ENCODE measurements at regions not wholly inside any gene's neighbourhood (a gene's known extent, or its start where the extent isn't known, plus 50 kb on each side); places are given as distances from the start of the nearest gene placed in this dataset.

DNA sequence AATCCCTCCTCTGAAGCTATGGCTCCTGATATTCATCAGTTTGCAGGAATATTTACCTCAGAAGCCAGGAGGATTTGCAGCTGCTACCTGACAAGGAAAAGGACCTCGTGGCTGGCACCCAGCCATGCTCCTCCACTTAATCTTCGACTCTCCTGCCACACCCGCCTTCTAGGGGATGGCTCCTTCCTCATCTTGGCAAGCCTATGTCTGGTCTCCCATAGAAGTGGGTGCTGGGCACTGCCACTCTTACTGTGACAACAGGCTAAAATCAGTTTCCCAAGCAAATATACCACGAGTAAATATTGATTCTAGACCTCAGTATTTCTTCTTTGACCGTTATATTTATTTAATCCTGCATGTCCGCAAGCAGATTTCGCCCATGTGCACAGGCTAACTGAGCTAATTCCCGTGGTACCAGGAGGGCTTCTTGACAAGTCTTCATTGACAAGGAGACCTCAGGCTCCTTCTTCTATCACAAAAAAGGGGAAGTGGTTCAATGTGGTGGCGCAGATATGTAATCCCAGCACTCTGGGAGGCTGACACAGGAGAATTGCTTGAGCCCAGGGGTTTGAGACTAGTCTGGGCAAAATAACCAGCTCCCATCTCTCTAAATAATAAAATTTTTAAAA, 52.6 kb upstream of the DCTD start:
- POLR2A ChIA-PET (ENCODE audit: partially characterized antibody), result no interaction called here
- Mint-ChIP-seq H3K27ac (no peak overlapping the region), H3K27me3 (peaks cover 35 to 44% of the 10 kb centered on the region in 2 donors), H3K4me3 (no peak overlapping the region), H3K36me3 (no peaks in the 10 kb centered on the region), H3K4me1 (no peaks in the 10 kb centered on the region), H3K9me3 (peaks cover 0 to 13% (median 7%) of the 10 kb centered on the region in 8 donors)
- no peaks in the 10 kb centered on the region for H3K9me3 ChIP-seq (ENCODE audit: control insufficient read depth in 1 of 2, low read length in 2 of 2)
- no peaks in the 10 kb centered on the region for H3K4me1 ChIP-seq (ENCODE audit: insufficient read depth, low read length)
- no peaks in the 10 kb centered on the region for H3K36me3 ChIP-seq (ENCODE audit: insufficient read depth, low read length)
- H3K27ac ChIP-seq (ENCODE audit: low read depth, low read length), result no peak overlapping the region
- CTCF ChIA-PET (ENCODE audit: partially characterized antibody), result no interaction called here
- DNase-seq, result no peak
- intact Hi-C loops (cut with micrococcal nuclease), result no loop called here
- no peaks in the 10 kb centered on the region for H3K27me3 ChIP-seq (ENCODE audit: insufficient read depth, low read length)
- H3K4me3 ChIP-seq (ENCODE audit: low read length in 2 of 2), result no peak overlapping the region

- Mint-ChIP-seq H3K36me3 (no peaks in the 10 kb centered on the region), H3K9me3 (peaks cover 0 to 15% (median 7%) of the 10 kb centered on the region in 8 donors)
These were observed 51.9 kb upstream of the DCTD start for GRCh38 chr4:182968917-182969650.

DNA sequence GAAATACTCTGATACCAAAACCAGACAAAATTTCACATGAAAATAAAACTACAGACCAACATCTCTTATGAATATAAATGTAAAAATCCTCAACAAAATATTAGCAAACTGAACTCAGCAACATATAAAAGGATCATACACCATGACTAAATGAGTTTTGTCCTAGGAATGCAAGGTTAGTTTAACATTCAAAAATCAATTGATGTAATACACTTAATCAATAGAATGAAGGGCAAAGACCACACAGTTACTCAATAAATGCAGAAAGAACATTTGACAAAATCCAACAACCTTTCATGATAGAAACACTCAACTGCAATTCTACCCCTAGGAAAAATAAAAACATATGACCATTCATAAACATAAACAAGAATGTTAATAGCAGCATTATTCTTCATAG, 50.2 kb upstream of the DCTD start:
- no peak overlapping the region for H3K27ac Mint-ChIP-seq
- ChIA-PET POLR2A (ENCODE audit: partially characterized antibody) (no interaction called here), CTCF (ENCODE audit: partially characterized antibody) (no interaction called here)
- H3K27ac ChIP-seq (ENCODE audit: low read depth, low read length), result no peak overlapping the region
- H3K4me1 ChIP-seq (ENCODE audit: insufficient read depth, low read length), result no peaks in the 10 kb centered on the region
- intact Hi-C loops (cut with micrococcal nuclease), result no loop called here
- H3K4me1 Mint-ChIP-seq, result no peaks in the 10 kb centered on the region
- no peak overlapping the region for H3K4me3 ChIP-seq (ENCODE audit: low read length in 2 of 2)
- DNase-seq, result no peak
- H3K4me3 Mint-ChIP-seq, result no peak overlapping the region
- H3K27me3 Mint-ChIP-seq, result peaks cover 30 to 32% of the 10 kb centered on the region in 2 donors
- H3K36me3 ChIP-seq (ENCODE audit: insufficient read depth, low read length), result no peaks in the 10 kb centered on the region
- H3K36me3 Mint-ChIP-seq, result no peaks in the 10 kb centered on the region
- peaks cover 0 to 15% (median 7%) of the 10 kb centered on the region in 8 donors for H3K9me3 Mint-ChIP-seq
- no peaks in the 10 kb centered on the region for H3K9me3 ChIP-seq (ENCODE audit: control insufficient read depth in 1 of 2, low read length in 2 of 2)
- H3K27me3 ChIP-seq (ENCODE audit: insufficient read depth, low read length), result no peaks in the 10 kb centered on the region

More at GRCh38 chr4:182968917-182969650, 51.9 kb upstream of the DCTD start:
- Mint-ChIP-seq H3K27ac (no peak overlapping the region), H3K27me3 (peaks cover 35 to 40% of the 10 kb centered on the region in 2 donors), H3K4me3 (no peak overlapping the region), H3K4me1 (no peaks in the 10 kb centered on the region)
- ChIA-PET POLR2A (ENCODE audit: partially characterized antibody) (no interaction called here), CTCF (ENCODE audit: partially characterized antibody) (no interaction called here)
- Histone ChIP-seq H3K4me1 (ENCODE audit: insufficient read depth, low read length) (no peaks in the 10 kb centered on the region), H3K27ac (ENCODE audit: low read depth, low read length) (no peak overlapping the region), H3K4me3 (ENCODE audit: low read length in 2 of 2) (no peak overlapping the region), H3K27me3 (ENCODE audit: insufficient read depth, low read length) (no peaks in the 10 kb centered on the region), H3K9me3 (ENCODE audit: control insufficient read depth in 1 of 2, low read length in 2 of 2) (no peaks in the 10 kb centered on the region), H3K36me3 (ENCODE audit: insufficient read depth, low read length) (no peaks in the 10 kb centered on the region)
- intact Hi-C loops (cut with micrococcal nuclease), result no loop called here
- no peak for DNase-seq

Measured in CD4-positive, alpha-beta memory T cell (primary cell).